SK-N-SH (cell line): ENCODE measurements at regions not wholly inside any gene's neighbourhood (a gene's known extent, or its start where the extent isn't known, plus 50 kb on each side); places are given as distances from the start of the nearest gene placed in this dataset.

ENCODE experiments used
- CTCF ChIA-PET: fragments of 300-600, 350-600 bp; formaldehyde crosslinking; extraction: SDS; loops from one replicate; lab custom pipeline; 2021; lab: Yijun Ruan, JAX
- POLR2A ChIA-PET: fragments of 350-600 bp; sonication (Branson Sonifier 250); formaldehyde crosslinking; extraction: SDS; loops from one replicate; lab custom pipeline; 2020; ENCODE audit warnings: antibody characterized with exemption, inconsistent platforms; lab: Yijun Ruan, JAX
- DNase-seq: peaks from one replicate; pipeline ENCODE4 v3.0.0; 2012
- H2AFZ ChIP-seq: fragments of 200-600 bp; sonication (generic); 2 replicates; pipeline ENCODE4 v1.8.1; 2016; ENCODE audit warnings: antibody characterized with exemption, mild to moderate bottlenecking, low read depth
- H3F3A ChIP-seq: fragments of 200-600 bp; sonication (generic); replicated peaks from 2 replicates; pipeline ENCODE3; 2016; ENCODE audit warnings: antibody characterized with exemption, mild to moderate bottlenecking; ENCODE audit not compliant: insufficient read depth
- H3K27ac ChIP-seq, 2 experiments: fragments of 200-500 bp in 1 of 2; fragments of 200-600 bp in 1 of 2; sonication (Bioruptor generic) in 1 of 2; sonication (generic), shearing (Covaris generic) in 1 of 2; 2 replicates each; pipeline versions ENCODE4 v1.5.1 to v1.6.1; 2014 to 2016; ENCODE audit warnings: low read depth in 2 of 2, inconsistent platforms in 1 of 2, low read length in 1 of 2, mild to moderate bottlenecking in 1 of 2, mixed read lengths in 1 of 2
- H3K27me3 ChIP-seq: fragments of 200-600 bp; sonication (generic), shearing (Covaris generic); 2 replicates; pipeline ENCODE4 v1.6.1; 2016; ENCODE audit warnings: mixed run types; ENCODE audit not compliant: insufficient read depth
- H3K36me3 ChIP-seq, 2 experiments: fragments of 200-500 bp in 1 of 2; fragments of 200-600 bp in 1 of 2; sonication (Bioruptor generic) in 1 of 2; sonication (generic) in 1 of 2; replicated peaks in 1 of 2; 2 replicates each; pipeline versions ENCODE3 to v1.5.1; 2014 to 2016; ENCODE audit warnings: low read length in 1 of 2, mild to moderate bottlenecking in 1 of 2; ENCODE audit not compliant: insufficient read depth in 2 of 2, control insufficient read depth in 1 of 2
- H3K4me1 ChIP-seq, 2 experiments: fragments of 200-500 bp in 1 of 2; fragments of 200-600 bp in 1 of 2; sonication (Bioruptor generic) in 1 of 2; sonication (generic), shearing (Covaris generic) in 1 of 2; 2 replicates each; pipeline versions ENCODE4 v1.5.1 to v1.6.1; 2014 to 2016; ENCODE audit warnings: low read depth in 1 of 2, low read length in 1 of 2, mixed run types in 1 of 2; ENCODE audit not compliant: insufficient read depth in 2 of 2, control insufficient read depth in 1 of 2
- H3K4me2 ChIP-seq: fragments of 200-600 bp; sonication (generic), shearing (Covaris generic); 2 replicates; pipeline ENCODE4 v1.6.1; 2017; ENCODE audit warnings: mixed run types
- H3K4me3 ChIP-seq, 2 experiments: fragments of 200-500 bp in 1 of 2; fragments of 200-600 bp in 1 of 2; sonication (Bioruptor generic) in 1 of 2; sonication (generic), shearing (Covaris generic) in 1 of 2; 2 replicates each; pipeline versions ENCODE4 v1.5.1 to v1.8.1; 2014 to 2016; ENCODE audit warnings: low read depth in 2 of 2, inconsistent platforms in 1 of 2, low read length in 1 of 2, mild to moderate bottlenecking in 1 of 2, mixed read lengths in 1 of 2, moderate library complexity in 1 of 2
- H3K79me2 ChIP-seq: fragments of 200-600 bp; sonication (generic); 2 replicates; pipeline ENCODE4 v1.8.1; 2017; ENCODE audit warnings: mild to moderate bottlenecking; ENCODE audit not compliant: insufficient read depth
- H3K9ac ChIP-seq: fragments of 200-600 bp; sonication (generic); 2 replicates; pipeline ENCODE4 v1.6.1; 2017; ENCODE audit warnings: mixed run types
- H3K9me2 ChIP-seq: fragments of 200-600 bp; sonication (generic); 2 replicates; pipeline ENCODE4 v1.6.1; 2017; ENCODE audit warnings: mixed run types
- H3K9me3 ChIP-seq: fragments of 200-600 bp; sonication (generic); 2 replicates; pipeline ENCODE4 v1.6.1; 2017; ENCODE audit warnings: mixed run types, mild to moderate bottlenecking, moderate library complexity
- H4K20me1 ChIP-seq: fragments of 200-600 bp; sonication (generic); 2 replicates; pipeline ENCODE4 v1.6.1; 2017; ENCODE audit warnings: mild to moderate bottlenecking, mixed run types; ENCODE audit not compliant: insufficient read depth
- CTCF ChIP-seq: fragments of 200-600 bp; sonication (generic); IDR thresholded peaks from 2 replicates; pipeline ENCODE4 v1.6.1; 2017; ENCODE audit warnings: antibody characterized with exemption, mild to moderate bottlenecking, moderate library complexity
- ELF1 ChIP-seq: IDR thresholded peaks from 2 replicates; pipeline ENCODE4 v1.4.0; 2012
- FOSL2 ChIP-seq: IDR thresholded peaks from 2 replicates; pipeline ENCODE4 v1.4.0; 2012; ENCODE audit warnings: low read depth, mild to moderate bottlenecking, moderate library complexity, borderline replicate concordance
- FOXJ3 ChIP-seq: sonication (generic); formaldehyde crosslinking; IDR thresholded peaks from 2 replicates; pipeline ENCODE4 v1.5.1; 2020; ENCODE audit warnings: mild to moderate bottlenecking, missing genetic modification reagents
- GABPA ChIP-seq: IDR thresholded peaks from 2 replicates; pipeline ENCODE4 v1.4.0; 2012; ENCODE audit warnings: low read depth, mild to moderate bottlenecking
- GATA2 ChIP-seq: sonication (generic); formaldehyde crosslinking; IDR thresholded peaks from 2 replicates; pipeline ENCODE4 v1.5.0; 2020; ENCODE audit warnings: mild to moderate bottlenecking, missing genetic modification reagents
- JUND ChIP-seq: IDR thresholded peaks from 2 replicates; pipeline ENCODE4 v1.4.0; 2012
- NFIC ChIP-seq: IDR thresholded peaks from 2 replicates; pipeline ENCODE4 v1.4.0; 2012; ENCODE audit warnings: borderline replicate concordance
- NRF1 ChIP-seq: IDR thresholded peaks from 2 replicates; pipeline ENCODE4 v1.6.1; 2012; ENCODE audit warnings: low read depth, mild to moderate bottlenecking, low read length
- POLR2AphosphoS5 ChIP-seq: IDR thresholded peaks from 2 replicates; pipeline ENCODE4 v1.6.1; 2012; ENCODE audit warnings: low read depth, low read length
- RAD21 ChIP-seq: IDR thresholded peaks from 2 replicates; pipeline ENCODE4 v1.6.1; 2012; ENCODE audit warnings: mild to moderate bottlenecking, low read length
- RCOR1 ChIP-seq: fragments of 150-350 bp; IDR thresholded peaks from 2 replicates; pipeline ENCODE4 v1.6.1; 2017; ENCODE audit warnings: antibody characterized with exemption, low read length
- RFX5 ChIP-seq: IDR thresholded peaks from 2 replicates; pipeline ENCODE4 v1.6.1; 2012; ENCODE audit warnings: mild to moderate bottlenecking, improper control_type of control experiment, low read length
- SMC3 ChIP-seq: IDR thresholded peaks from 2 replicates; pipeline ENCODE4 v1.6.1; 2012; ENCODE audit warnings: low read depth, low read length, improper control_type of control experiment
- TCF12 ChIP-seq: IDR thresholded peaks from 2 replicates; pipeline ENCODE4 v1.4.0; 2012
- TEAD4 ChIP-seq: IDR thresholded peaks from 2 replicates; pipeline ENCODE4 v1.4.0; 2012; ENCODE audit warnings: mild to moderate bottlenecking, borderline replicate concordance; ENCODE audit not compliant: insufficient read depth
- USF2 ChIP-seq: fragments of 150-350 bp; IDR thresholded peaks from 2 replicates; pipeline ENCODE4 v1.6.1; 2017; ENCODE audit warnings: antibody characterized with exemption, low read length, low read depth, borderline replicate concordance
- ZBTB33 ChIP-seq: IDR thresholded peaks from 2 replicates; pipeline ENCODE4 v1.4.0; 2012; ENCODE audit warnings: low read depth, borderline replicate concordance
- WGBS: methylation state at CpG from one replicate; pipeline ENCODE4 v1.1.6; 2017; ENCODE audit warnings: low lambda C conversion rate; 5-methylcytosine and 5-hydroxymethylcytosine counted together
- TF ChIP-seq, protein P1 (sequence below): IDR thresholded peaks from 2 replicates; pipeline ENCODE4 v1.6.1; 2012; ENCODE audit warnings: mild to moderate bottlenecking, low read depth, low read length, moderate library complexity
- TF ChIP-seq, protein P2 (sequence below): IDR thresholded peaks from 2 replicates; pipeline ENCODE4; 2012

DNA sequence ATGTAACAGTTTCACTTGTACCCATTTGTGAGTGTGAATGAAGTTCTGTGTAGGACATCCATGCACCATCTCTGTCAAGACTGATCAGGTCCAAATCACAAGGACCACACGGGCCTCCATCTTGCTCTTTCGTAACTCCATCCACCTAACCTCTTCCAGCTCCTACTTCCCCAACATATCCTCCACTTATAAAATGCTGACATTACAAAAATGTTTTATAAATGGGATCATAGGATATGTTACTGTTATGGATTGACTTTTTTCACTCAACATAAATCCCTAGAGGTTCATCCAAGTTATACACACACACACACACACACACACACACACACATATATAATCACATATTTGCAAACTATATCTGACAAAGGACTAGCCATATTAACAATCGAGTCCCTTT, 476.8 kb downstream of the ZNF516 start:
- no peaks in the 10 kb centered on the region for H3K27me3 ChIP-seq
- peaks cover 11% of the 10 kb centered on the region for H3K9me3 ChIP-seq
- H3K4me1 ChIP-seq = no peaks in the 10 kb centered on the region
- no peaks in the 10 kb centered on the region for H3K79me2 ChIP-seq
- DNase-seq = no peak
- TF ChIP-seq NFIC = no peak
- no peak for TF ChIP-seq TEAD4
- TF ChIP-seq TCF12 = no peak
- TF ChIP-seq JUND = no peak
- no peak for TF ChIP-seq RAD21
- no peak for TF ChIP-seq RFX5
- TF ChIP-seq CTCF = no peak
- no peak for TF ChIP-seq USF2
- no peak for TF ChIP-seq ZBTB33
- no peak for TF ChIP-seq ELF1
- no peak for TF ChIP-seq POLR2AphosphoS5
- no peak for TF ChIP-seq RCOR1
- TF ChIP-seq GATA2 (CRISPR knock-in tag) = no peak
- TF ChIP-seq NRF1 = no peak
- TF ChIP-seq GABPA = no peak
- TF ChIP-seq, protein P1, sequence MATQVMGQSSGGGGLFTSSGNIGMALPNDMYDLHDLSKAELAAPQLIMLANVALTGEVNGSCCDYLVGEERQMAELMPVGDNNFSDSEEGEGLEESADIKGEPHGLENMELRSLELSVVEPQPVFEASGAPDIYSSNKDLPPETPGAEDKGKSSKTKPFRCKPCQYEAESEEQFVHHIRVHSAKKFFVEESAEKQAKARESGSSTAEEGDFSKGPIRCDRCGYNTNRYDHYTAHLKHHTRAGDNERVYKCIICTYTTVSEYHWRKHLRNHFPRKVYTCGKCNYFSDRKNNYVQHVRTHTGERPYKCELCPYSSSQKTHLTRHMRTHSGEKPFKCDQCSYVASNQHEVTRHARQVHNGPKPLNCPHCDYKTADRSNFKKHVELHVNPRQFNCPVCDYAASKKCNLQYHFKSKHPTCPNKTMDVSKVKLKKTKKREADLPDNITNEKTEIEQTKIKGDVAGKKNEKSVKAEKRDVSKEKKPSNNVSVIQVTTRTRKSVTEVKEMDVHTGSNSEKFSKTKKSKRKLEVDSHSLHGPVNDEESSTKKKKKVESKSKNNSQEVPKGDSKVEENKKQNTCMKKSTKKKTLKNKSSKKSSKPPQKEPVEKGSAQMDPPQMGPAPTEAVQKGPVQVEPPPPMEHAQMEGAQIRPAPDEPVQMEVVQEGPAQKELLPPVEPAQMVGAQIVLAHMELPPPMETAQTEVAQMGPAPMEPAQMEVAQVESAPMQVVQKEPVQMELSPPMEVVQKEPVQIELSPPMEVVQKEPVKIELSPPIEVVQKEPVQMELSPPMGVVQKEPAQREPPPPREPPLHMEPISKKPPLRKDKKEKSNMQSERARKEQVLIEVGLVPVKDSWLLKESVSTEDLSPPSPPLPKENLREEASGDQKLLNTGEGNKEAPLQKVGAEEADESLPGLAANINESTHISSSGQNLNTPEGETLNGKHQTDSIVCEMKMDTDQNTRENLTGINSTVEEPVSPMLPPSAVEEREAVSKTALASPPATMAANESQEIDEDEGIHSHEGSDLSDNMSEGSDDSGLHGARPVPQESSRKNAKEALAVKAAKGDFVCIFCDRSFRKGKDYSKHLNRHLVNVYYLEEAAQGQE = no peak
- no peak for TF ChIP-seq FOXJ3 (CRISPR knock-in tag)
- no peak for TF ChIP-seq SMC3
- no peak for TF ChIP-seq FOSL2
- TF ChIP-seq, protein P2, sequence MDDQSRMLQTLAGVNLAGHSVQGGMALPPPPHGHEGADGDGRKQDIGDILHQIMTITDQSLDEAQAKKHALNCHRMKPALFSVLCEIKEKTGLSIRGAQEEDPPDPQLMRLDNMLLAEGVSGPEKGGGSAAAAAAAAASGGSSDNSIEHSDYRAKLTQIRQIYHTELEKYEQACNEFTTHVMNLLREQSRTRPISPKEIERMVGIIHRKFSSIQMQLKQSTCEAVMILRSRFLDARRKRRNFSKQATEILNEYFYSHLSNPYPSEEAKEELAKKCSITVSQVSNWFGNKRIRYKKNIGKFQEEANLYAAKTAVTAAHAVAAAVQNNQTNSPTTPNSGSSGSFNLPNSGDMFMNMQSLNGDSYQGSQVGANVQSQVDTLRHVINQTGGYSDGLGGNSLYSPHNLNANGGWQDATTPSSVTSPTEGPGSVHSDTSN = no peak
- POLR2A ChIA-PET = no interaction called here
- no peaks in the 10 kb centered on the region for H4K20me1 ChIP-seq
- WGBS = 4% methylated on average over 3 of the region's 3 CpGs
- H3K27ac ChIP-seq = no peak overlapping the region
- no peaks in the 10 kb centered on the region for H3K9me2 ChIP-seq
- H3K4me2 ChIP-seq = no peak overlapping the region
- CTCF ChIA-PET = no interaction called here
- no peaks in the 10 kb centered on the region for H3F3A ChIP-seq
- H2AFZ ChIP-seq = no peak overlapping the region
- no peak overlapping the region for H3K4me3 ChIP-seq
- H3K36me3 ChIP-seq = no peaks in the 10 kb centered on the region
- H3K9ac ChIP-seq = no peak overlapping the region
